Right atrium auricular region (tissue), 2 donors: ENCODE measurements at regions not wholly inside any gene's neighbourhood (a gene's known extent, or its start where the extent isn't known, plus 50 kb on each side); places are given as distances from the start of the nearest gene placed in this dataset.

Experiments
- DNase-seq: peaks from one replicate; pipeline ENCODE4 v3.0.0-alpha.2; 2019; ENCODE audit warnings: low spot score
- H3K27ac ChIP-seq, 2 donors: fragments of 200-600 bp; sonication (generic); 1 replicate in 1 of 2; 2 replicates in 1 of 2; pipeline ENCODE4 v1.5.1; 2016 to 2019
- H3K27me3 ChIP-seq, 2 donors: fragments of 200-600 bp; sonication (generic); one replicate each; pipeline versions ENCODE4 v1.5.1 to v1.6.0; 2017 to 2019
- H3K36me3 ChIP-seq: fragments of 200-600 bp; sonication (generic); one replicate; pipeline ENCODE4 v1.5.1; 2016
- H3K4me1 ChIP-seq, 2 donors: fragments of 200-600 bp; sonication (generic); one replicate each; pipeline versions ENCODE4 v1.5.1 to v1.6.0; 2017 to 2019
- H3K4me3 ChIP-seq, 2 donors: fragments of 200-600 bp; sonication (generic); 1 replicate in 1 of 2; 2 replicates in 1 of 2; pipeline ENCODE4 v1.5.1; 2017 to 2019; ENCODE audit warnings: mild to moderate bottlenecking in 1 of 2, moderate library complexity in 1 of 2
- H3K9me3 ChIP-seq, 2 donors: fragments of 200-600 bp; sonication (generic); one replicate each; pipeline ENCODE4 v1.5.1; 2019
- CTCF ChIP-seq, 2 donors: fragments of 200-600 bp; sonication (generic); IDR thresholded peaks; one replicate each; pipeline ENCODE4 v1.5.1; 2019; ENCODE audit warnings: antibody characterized with exemption in 2 of 2

DNA sequence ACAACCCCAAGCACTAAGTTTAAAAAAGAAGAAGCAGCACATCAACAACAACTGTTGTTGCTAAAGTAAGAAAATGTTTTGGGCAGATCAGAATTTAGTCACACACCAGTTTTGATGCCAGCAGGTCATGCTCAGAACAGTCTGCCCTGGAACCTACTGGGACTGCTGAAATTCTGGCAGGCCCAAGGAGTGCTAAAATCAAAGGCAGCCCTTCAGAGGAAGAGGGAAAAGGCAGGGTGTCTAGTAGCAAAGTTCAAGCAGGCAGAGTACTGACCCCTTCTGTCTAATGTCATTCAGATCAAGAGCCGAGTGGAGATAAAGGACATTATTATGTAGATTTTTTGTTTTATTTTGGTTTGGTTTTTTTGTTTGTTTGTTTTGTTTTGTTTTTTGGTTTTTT lies 96.6 kb upstream of the LOC128125822 start:
- no peak for DNase-seq
- no peak for TF ChIP-seq CTCF (IDR thresholded peaks at IDR 0.05)
- H3K4me3 ChIP-seq, result no peak overlapping the region

GRCh38 chr6:63476302-63476701 lies 96.0 kb upstream of the LOC128125822 start:
- no peak for DNase-seq
- H3K27me3 ChIP-seq, result no peaks in the 10 kb centered on the region
- no peaks in the 10 kb centered on the region for H3K9me3 ChIP-seq
- H3K4me3 ChIP-seq, result no peak overlapping the region
- peaks cover 0 to 5% of the 10 kb centered on the region in 2 donors for H3K4me1 ChIP-seq
- no peaks in the 10 kb centered on the region for H3K36me3 ChIP-seq
- H3K27ac ChIP-seq, result peak overlapping the region in 1 of 2 donors; percentile 10
- TF ChIP-seq CTCF (IDR thresholded peaks at IDR 0.05), result no peak

More for the DNA sequence above, 96.6 kb upstream of the LOC128125822 start:
- Histone ChIP-seq H3K27ac (peak overlapping the region in 1 of 2 donors; percentile 55), H3K27me3 (no peaks in the 10 kb centered on the region), H3K36me3 (no peaks in the 10 kb centered on the region), H3K9me3 (no peaks in the 10 kb centered on the region), H3K4me1 (peaks cover 0 to 5% of the 10 kb centered on the region in 2 donors)

DNA sequence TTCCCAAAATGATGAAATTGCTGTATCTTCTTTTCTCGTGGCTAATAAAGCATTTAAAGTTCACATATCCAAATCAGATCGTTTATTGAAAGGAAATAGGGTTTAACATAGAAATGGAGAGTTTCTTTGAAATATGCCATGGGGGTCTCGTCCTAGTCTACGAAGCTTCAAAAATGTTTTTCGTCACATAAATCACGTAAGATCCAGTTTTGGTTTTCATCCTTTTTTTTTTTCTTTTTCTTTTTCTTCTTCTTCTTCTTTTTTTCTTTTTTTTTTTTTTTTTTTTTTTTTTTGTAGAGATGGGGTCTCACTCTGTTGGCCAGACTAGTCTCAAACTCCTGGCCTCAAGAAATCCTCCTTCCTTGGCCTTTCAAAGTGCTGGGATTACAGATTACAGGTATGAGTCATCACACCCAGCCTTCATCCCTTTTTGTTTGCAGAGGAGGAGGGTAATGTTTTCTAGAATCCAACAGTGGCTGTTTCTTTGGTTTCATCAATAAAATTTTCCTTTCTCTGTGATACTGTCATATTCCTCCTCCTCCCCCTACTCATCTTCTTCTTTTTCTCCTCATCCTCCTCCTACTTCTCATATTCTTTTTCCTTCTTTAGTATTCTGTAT lies 94.7 kb upstream of the LOC128125822 start:
- peaks cover 0 to 5% of the 10 kb centered on the region in 2 donors for H3K4me1 ChIP-seq
- no peaks in the 10 kb centered on the region for H3K9me3 ChIP-seq
- no peak for DNase-seq
- no peak overlapping the region for H3K27ac ChIP-seq
- no peaks in the 10 kb centered on the region for H3K36me3 ChIP-seq
- H3K27me3 ChIP-seq, result no peaks in the 10 kb centered on the region
- no peak overlapping the region for H3K4me3 ChIP-seq
- no peak for TF ChIP-seq CTCF (IDR thresholded peaks at IDR 0.05)

DNA sequence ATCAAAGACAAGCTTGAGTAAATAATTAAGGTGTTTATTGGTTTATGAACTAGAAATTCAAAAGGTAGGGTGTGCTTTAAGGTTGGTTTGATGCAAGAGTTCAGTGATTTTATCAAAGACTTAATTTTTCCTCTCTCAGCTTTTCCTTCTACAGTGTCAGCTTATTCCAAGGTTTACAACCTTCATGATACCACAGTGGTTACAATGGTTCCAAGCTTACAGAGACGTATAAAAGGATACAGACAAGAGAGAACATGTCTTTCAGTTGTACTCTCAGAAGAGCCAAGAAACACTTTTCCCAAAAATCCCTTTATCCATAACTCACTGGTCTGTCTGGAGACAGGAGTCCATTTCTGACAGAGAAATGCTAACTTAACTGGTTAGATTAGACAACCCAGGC lies 93.5 kb upstream of the LOC128125822 start:
- H3K27me3 ChIP-seq, result no peaks in the 10 kb centered on the region
- no peak for TF ChIP-seq CTCF (IDR thresholded peaks at IDR 0.05)
- H3K4me1 ChIP-seq, result peaks cover 0 to 5% of the 10 kb centered on the region in 2 donors
- no peak for DNase-seq
- no peak overlapping the region for H3K4me3 ChIP-seq
- H3K36me3 ChIP-seq, result no peaks in the 10 kb centered on the region
- H3K27ac ChIP-seq, result no peak overlapping the region
- no peaks in the 10 kb centered on the region for H3K9me3 ChIP-seq

- no peak overlapping the region for H3K4me3 ChIP-seq
Observed at GRCh38 chr6:63486196-63486595, 86.1 kb upstream of the LOC128125822 start.

More at GRCh38 chr6:63486196-63486595, 86.1 kb upstream of the LOC128125822 start:
- TF ChIP-seq CTCF (IDR thresholded peaks at IDR 0.05), result no peak
- H3K9me3 ChIP-seq, result no peaks in the 10 kb centered on the region
- no peak overlapping the region for H3K27ac ChIP-seq
- no peaks in the 10 kb centered on the region for H3K27me3 ChIP-seq
- H3K4me1 ChIP-seq, result no peaks in the 10 kb centered on the region
- H3K36me3 ChIP-seq, result no peaks in the 10 kb centered on the region
- no peak for DNase-seq
